Activated T-helper 1 cell treated with anti-CD3 and anti-CD28 coated beads, Interleukin-2, amount 50 U/mL, for 16 hours (primary cell): ENCODE measurements at regions not wholly inside any gene's neighbourhood (a gene's known extent, or its start where the extent isn't known, plus 50 kb on each side); places are given as distances from the start of the nearest gene placed in this dataset.
"Not testable (repeated sequence)": the region's sequence is repeated elsewhere in the genome, so short reads cannot be mapped to it uniquely, and the experiment has no call there.

Experiments
- DNase-seq, 2 donors: peaks; one replicate each; pipeline ENCODE4 v3.0.0-alpha.2; 2020; ENCODE audit warnings: low read depth in 1 of 2, low spot score in 1 of 2

- no peak for DNase-seq
These were observed 72.7 kb upstream of the NALF2 start for GRCh38 chrX:69431420-69431819.

- no peak for DNase-seq
These were observed 73.3 kb upstream of the NALF2 start for GRCh38 chrX:69430785-69431184.

DNA sequence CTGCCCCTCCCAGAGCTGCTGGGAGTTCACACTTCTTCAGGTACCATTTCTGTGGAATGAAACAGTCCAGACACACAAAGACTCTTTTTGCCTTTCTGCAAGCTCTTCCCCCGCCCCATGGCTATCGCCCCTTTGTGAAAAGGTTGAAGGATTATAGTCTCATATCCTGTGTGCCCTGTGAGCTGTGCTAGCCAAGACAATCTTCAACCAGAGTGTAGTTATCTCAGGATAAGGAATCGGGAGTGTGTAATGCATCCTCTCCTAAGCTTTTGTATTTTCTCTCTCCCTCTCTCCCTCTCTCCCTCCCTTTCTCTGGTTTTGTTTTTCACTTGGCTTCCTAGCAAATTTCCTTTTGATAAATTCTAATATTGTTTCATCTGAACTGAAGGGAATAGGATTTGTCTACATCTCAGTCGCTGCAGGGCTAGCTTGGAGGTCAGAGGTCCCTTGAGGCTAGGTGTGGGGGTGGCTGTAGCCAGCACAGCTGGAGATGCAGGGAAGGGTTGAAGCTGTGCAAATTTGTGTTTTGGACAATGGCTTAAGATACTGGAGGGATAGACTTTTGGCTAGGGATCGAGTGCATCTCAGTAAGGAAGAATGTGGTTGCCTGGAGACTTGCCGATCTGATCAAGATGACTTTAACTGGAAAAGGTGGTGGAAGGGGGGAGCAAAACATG, 74.6 kb upstream of the NALF2 start:
- DNase-seq, result no peak

DNA sequence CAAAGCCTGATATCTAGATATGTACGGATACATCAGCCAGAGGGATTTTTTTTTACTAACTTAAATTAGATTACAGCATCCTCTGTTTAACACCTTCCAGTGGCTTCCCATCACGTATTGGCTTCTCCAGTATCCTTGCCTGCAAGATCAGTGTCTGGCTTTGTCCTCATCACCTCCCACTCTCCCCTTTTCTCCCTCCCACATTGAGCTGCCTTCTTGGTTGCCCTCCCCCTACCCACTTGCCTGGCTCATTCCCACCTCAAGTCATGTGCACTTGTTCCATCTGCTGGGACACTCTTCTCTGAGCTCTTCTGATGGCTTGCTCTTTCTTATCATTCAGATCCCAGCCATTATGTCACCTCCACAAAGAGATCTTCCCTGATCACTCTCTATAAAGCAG, 75.9 kb upstream of the NALF2 start:
- no peak for DNase-seq

DNA sequence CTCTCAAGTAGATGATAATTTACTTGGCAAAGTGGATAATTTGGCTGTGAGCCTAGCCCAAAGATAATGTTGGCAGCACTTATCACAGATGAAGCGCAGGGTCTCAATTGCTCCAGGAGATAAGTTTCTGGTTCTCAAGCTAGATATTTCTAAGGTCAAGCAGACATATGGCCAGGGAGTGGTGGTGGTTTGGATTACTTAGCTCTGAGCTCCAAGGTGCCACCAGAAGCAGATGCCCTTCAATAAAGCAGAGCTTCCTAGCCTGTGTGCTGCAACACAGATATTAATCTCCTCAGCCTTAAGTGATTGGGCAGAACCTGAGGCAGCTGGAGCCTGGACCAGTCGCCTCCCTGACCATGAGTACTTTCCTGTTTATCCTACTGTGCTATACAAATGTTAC, 79.2 kb upstream of the NALF2 start:
- DNase-seq, result no peak

DNA sequence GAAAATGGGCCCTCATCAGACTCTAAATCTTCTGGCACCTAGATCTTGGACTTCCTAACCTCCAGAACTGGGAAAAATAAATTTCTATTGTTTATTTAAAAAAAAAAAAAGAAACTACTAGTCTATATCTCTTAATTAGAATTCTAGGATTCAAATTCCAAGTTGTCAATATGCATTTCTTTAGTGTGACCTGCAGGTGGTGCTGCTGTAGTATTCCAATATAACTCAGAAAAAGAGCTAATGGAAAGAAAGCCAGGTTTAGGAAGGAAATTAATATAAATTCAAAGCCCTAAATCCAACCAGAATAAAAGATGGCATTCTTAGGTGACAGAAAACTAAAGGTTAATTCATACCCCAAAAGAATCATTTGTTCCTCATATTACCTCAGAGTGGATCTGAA, 80.0 kb upstream of the NALF2 start:
- no peak for DNase-seq

DNA sequence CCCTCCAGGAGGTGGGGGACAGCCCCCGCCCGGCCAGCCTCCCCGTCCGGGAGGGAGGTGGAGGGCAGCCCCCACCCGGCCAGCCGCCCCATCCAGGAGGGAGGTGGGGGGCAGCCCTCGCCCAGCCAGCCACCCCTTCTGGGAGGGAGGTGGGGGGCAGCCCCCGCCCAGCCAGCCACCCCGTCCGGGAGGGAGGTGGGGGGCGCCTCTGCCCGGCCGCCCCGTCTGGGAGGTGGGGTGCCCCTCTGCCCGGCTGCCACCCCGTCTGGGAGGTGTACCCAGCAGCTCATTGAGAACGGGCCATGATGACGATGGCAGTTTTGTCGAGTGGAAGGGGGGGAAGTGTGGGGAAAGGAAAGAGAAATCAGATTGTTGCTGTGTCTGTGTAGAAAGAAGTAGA, 81.9 kb upstream of the NALF2 start:
- DNase-seq, result not testable (repeated sequence)

GRCh38 chrX:69415698-69416097, 88.4 kb upstream of the NALF2 start:
- DNase-seq, result no peak

GRCh38 chrX:69412661-69413060, 91.5 kb upstream of the NALF2 start:
- no peak for DNase-seq

DNA sequence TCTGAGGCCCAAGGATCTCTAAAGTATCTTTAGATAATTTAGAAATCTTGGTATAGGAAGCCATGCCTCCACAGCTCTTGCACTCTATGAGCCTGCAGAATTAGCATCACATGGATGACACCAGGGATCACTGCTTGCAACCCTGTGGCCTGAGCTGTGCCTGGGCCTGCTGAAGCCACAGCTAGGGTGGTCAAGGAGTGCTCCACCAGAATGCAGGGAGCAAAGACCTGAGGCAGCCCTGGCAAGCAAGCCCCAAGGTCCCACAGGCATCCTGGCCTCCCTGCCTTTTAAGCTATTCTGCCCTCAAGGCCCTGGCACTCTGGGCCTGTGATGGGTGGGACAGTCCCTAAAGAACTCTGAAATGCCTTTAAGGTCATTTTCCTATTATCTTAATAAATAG, 105.2 kb upstream of the NALF2 start:
- DNase-seq, result no peak

DNA sequence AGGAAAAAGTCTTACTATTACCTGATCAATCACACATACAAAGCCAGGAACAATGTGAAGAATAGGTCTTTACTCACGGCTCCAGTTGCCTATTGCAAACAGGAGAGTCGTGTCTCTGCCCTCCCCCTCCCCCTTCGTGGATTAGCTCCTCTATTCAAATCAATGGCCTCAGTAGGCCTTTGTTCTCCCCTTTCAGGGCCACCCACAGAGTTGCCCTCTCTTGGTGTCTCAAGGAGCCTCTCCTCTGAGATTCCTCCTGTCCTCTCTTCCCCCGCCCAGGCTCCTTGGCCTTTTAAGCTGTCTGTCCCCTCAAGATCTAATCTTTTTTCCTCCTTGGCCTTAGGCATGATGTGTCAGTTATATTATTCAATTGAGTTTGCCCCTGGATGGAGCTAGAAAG, 107.2 kb upstream of the NALF2 start:
- no peak for DNase-seq

DNA sequence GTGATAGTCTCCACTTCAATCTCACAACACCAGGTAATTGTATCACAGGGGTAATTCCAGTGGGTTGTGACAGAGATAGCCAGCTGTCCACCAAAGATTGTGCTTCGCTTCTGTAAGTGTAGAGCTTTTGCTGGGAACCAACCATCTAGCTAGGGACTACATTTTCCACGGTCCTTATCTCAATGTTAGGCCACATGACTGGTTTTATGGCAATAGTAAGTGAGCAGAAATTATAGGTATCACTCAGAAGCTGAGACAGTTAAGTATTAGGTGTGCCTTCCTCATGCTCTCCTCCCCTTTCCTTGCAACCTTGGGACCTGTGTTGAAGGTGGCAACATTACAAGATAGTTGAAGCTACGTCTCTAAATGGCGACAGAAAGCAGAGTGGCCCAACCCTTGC, 108.8 kb upstream of the NALF2 start:
- DNase-seq, result no peak

DNA sequence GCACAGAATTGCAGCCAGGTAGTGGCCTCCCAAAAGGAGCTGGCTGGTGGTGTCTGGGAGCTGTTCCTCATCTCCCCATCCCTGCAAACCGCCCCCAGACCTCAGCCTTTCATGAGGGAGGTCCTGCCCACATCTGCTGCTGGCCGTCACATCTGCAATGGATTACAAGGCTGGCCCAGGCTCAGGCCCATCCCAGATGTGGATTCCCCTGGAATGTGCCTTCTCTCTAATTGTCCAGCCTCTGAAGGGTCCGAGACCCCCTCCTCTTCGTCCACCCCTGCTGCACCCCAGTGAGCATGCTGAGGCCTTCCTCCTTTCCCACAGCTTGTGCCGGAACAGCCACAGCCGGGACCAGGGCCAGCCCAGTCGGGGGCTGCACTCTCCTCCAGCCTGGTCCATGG, 115.0 kb upstream of the NALF2 start:
- no peak for DNase-seq

DNA sequence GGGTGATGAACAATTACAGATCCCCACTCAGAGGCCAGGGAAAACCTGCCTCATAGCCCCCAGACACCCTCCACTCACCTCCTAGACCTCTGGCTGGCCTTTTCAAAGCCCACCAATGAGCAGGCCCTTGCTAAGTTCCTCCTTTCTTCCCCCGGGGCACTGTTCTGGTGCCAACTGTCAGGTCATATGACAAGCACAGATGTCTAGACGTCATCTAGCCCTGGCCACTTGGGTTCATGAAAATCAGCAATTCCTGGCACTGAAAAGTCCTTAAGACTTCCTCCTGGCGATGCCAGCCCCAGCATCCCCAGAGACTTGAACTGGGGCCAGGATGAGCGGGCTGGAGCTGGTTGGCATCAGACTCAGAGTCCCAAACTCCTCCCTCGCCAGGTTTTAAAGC, 115.6 kb upstream of the NALF2 start:
- no peak for DNase-seq

DNA sequence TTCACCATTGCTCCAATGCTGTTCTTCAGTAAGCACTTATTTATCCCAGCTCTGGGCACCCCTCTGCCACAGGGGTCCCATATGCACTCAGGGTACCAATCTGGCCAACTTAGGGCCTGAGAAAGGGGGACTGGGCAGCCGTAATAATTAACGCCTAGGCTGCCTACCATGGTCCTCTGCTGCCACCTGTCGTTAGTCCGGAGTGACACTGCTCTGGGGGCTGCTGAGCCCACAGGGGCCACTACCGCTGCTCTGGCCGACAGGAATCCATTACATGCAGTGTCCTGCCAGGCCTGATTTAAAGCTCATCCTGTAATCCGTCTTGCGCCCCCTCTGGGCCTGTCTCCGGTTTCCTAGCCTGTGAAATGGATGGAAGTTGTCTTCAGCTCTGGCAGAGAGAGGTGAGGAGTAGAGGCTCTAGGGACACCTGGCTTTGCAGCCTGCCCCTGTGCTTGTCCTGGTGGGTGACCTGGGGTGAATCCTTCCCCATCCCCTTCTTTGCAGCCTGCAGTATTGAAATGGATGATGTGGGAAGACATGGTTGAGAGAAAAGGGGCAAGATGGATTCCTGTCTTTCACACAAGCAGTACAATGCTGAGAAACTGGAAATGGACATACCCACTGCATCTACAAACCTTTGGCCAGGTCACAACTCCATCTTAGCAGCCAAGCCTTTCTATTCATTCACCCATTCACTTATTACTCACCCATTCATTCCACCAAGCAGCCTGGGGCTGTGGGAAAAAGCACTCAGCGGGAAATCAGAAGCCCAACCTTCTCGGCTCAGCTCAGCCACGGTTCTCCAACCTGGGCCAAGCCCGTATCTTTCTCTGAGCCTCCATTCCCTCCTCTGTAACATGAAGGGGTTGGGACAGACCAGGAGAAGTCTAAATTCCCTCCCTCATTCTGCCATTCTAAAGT, 116.3 kb upstream of the NALF2 start:
- DNase-seq, result no peak

GRCh38 chrX:69386681-69387080, 117.4 kb upstream of the NALF2 start:
- no peak for DNase-seq

- DNase-seq, result no peak
These were observed 124.7 kb upstream of the NALF2 start for GRCh38 chrX:69379412-69379811.

DNA sequence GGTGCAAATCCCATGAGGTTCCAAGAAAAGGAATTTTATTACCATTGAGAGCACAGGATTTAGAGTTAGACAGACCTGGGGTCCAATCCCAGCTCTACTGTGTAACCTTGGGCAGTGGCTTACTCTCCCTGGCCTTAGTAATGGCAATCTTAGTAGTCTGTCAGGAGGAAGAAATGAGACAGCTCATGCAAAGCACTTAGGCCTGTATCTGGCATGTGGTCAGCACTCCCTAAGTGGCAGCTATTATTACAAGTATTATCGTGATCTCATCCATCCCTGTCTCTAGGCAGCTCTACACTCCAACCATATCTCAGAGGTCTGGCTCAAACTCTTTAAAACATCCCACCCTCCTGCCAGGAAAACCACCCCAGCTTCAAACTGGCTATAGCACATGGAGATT, 129.6 kb upstream of the NALF2 start:
- DNase-seq, result no peak

DNA sequence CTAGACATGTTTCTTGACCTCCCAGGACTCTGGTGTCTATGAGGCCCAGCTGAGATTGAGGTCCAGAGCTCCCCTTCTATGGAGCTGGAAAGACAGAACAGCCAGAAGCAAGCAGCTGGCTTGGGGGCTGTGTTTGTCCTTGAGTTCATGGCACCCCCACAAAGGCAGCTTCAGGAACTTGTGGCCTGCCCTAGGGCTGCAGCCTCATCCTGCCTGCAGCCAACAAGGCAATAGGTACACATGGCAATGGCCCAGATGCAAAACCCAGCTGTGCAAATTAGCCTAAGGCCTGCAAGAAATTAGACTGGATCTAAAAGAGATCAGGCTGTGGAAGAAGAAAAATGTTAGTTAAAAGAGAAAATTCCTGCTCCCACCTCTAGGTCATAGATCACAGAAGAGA, 131.7 kb upstream of the NALF2 start:
- DNase-seq, result no peak

GRCh38 chrX:69371159-69371558, 133.0 kb upstream of the NALF2 start:
- no peak for DNase-seq

DNA sequence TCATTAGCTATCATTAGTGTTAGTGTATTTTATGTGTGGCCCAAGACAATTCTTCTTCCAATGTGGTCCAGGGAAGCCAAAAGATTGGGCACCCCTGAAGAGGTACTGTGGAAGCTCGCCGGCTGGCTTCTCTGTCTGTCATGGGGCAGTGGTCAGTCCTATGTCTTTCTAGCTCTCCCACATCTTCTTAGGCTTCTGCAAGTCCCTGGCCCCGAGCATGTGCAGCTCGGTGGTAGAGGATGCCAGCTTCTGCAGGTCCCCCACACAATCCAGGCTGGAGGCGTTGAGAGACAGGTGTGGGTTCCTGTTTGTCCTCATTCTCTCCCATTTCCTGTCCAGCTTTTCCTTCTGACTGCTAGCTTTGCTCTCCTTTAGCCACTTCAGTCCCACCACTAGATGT, 134.1 kb upstream of the NALF2 start:
- DNase-seq, result no peak

DNA sequence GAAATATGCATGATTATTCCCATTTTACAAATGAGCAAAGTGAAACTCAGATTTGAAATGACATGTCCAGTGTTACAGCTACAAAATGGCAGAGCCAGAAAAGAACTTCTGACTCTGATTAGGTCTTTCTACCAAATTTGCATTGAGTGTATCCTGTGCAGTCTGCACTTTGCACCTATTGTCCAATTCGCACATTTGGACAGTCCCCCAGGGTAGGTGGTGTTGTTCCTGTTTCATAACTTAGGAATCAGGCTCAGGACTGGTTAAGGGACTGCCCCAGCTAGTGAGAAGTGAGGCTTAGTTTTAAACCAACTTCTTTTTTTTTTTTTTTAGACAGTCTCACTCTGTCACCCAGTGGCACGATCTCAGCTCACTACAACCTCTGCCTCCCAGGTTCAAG, 137.9 kb upstream of the NALF2 start:
- DNase-seq, result no peak

DNA sequence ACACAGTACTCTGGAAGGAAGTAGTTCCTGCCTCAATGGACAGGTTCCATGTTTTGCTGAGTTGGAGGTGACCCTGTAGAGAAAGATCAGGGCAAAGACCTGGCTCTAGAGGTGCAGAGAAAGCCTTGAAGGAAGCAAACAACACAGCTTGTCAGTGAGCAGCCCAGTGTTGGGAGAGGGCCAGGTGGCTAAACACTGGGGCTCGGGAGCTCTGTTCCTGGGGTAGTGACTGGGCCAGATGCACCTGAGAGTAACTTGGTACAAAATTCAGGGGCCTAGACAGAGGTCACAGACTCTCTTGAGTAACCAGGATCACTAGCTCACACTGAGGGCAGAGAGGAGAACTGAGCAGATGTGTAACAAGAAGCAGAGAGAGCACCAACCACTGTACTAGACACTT, 138.4 kb upstream of the NALF2 start:
- DNase-seq, result no peak
